Fibroblast of pulmonary artery (primary cell): ENCODE measurements at regions not wholly inside any gene's neighbourhood (a gene's known extent, or its start where the extent isn't known, plus 50 kb on each side); places are given as distances from the start of the nearest gene placed in this dataset.

Source experiments
- DNase-seq: peaks from one replicate; pipeline ENCODE4 v3.0.0-alpha.2; 2010; ENCODE audit warnings: low read depth
- H3K4me3 ChIP-seq: replicated peaks from 2 replicates; pipeline ENCODE4 v1.5.1; 2011; ENCODE audit warnings: low read depth, mild to moderate bottlenecking, control low read depth, low read length, moderate library complexity
- CTCF ChIP-seq: IDR thresholded peaks from 2 replicates; pipeline ENCODE4 v1.5.1; 2011; ENCODE audit warnings: mild to moderate bottlenecking, control low read depth, low read length, inconsistent platforms; ENCODE audit errors: missing control alignments

- TF ChIP-seq CTCF, result no peak
- no peak overlapping the region for H3K4me3 ChIP-seq
- no peak for DNase-seq
These were observed 623.2 kb upstream of the PKN2 start for GRCh38 chr1:88060750-88061491.

- DNase-seq, result peak; percentile 80
- H3K4me3 ChIP-seq, result no peak overlapping the region
- peak; percentile 97 for TF ChIP-seq CTCF
These were observed 622.4 kb upstream of the PKN2 start for GRCh38 chr1:88061492-88062177.

- H3K4me3 ChIP-seq, result no peak overlapping the region
- no peak for TF ChIP-seq CTCF
- no peak for DNase-seq
These were observed 621.4 kb upstream of the PKN2 start for GRCh38 chr1:88062650-88063153.

GRCh38 chr1:88063605-88064004 is 620.5 kb upstream of the PKN2 start:
- TF ChIP-seq CTCF, result no peak
- DNase-seq, result no peak
- H3K4me3 ChIP-seq, result no peak overlapping the region

GRCh38 chr1:88068407-88068960 is 615.6 kb upstream of the PKN2 start:
- TF ChIP-seq CTCF, result no peak
- no peak for DNase-seq

GRCh38 chr1:88070956-88071355 is 613.1 kb upstream of the PKN2 start:
- H3K4me3 ChIP-seq, result no peak overlapping the region
- no peak for DNase-seq
- TF ChIP-seq CTCF, result no peak

More at GRCh38 chr1:88068407-88068960, 615.6 kb upstream of the PKN2 start:
- H3K4me3 ChIP-seq, result no peak overlapping the region
